ENCODE measurements at regions not wholly inside any gene's neighbourhood (a gene's known extent, or its start where the extent isn't known, plus 50 kb on each side); places are given as distances from the start of the nearest gene placed in this dataset.

GRCh38 chr5:63213256-63213655 is 634.6 kb downstream of the LRRC70 start:
- TF ChIP-seq CTCF (IDR thresholded peaks at IDR 0.05), result no peak
- no peaks in the 10 kb centered on the region for H3K36me3 ChIP-seq (replicated peaks in 1 of 2; ENCODE audit: control insufficient read depth in 1 of 2, insufficient read depth in 2 of 2, low read length in 2 of 2)
- Mint-ChIP-seq H3K27ac (no peak overlapping the region), H3K4me1 (no peaks in the 10 kb centered on the region), H3K9me3 (peaks cover 0 to 8% (median 4%) of the 10 kb centered on the region in 7 donors), H3K4me3 (no peak overlapping the region), H3K36me3 (no peaks in the 10 kb centered on the region), H3K27me3 (ENCODE audit: low read depth in 3 of 3) (peaks cover 0 to 3% (median 2%) of the 10 kb centered on the region in 3 donors)
- WGBS (ENCODE audit: insufficient coverage), result no CpG with 5 or more reads among the region's 2 CpGs
- H3K4me2 ChIP-seq (replicated peaks; ENCODE audit: extremely low read depth, low read length, poor library complexity, severe bottlenecking), result no peak overlapping the region
- H2AFZ ChIP-seq (ENCODE audit: insufficient read depth, low read depth, low read length, poor library complexity, severe bottlenecking), result no peak overlapping the region
- H3K4me3 ChIP-seq (replicated peaks in 1 of 3; ENCODE audit: low read depth in 2 of 3, low read length in 3 of 3), result no peak overlapping the region
- DNase-seq, result no peak
- no peak overlapping the region for H3K27ac ChIP-seq (ENCODE audit: low read depth in 1 of 2, low read length in 2 of 2)
- H3K9me3 ChIP-seq (replicated peaks in 1 of 2; ENCODE audit: control insufficient read depth in 1 of 2, insufficient read depth in 1 of 2, low read length in 2 of 2), result peaks cover 0 to 2% of the 10 kb centered on the region in 2 donors
- H4K20me1 ChIP-seq (ENCODE audit: insufficient read depth, low read length), result no peaks in the 10 kb centered on the region
- no peak overlapping the region for H3K9ac ChIP-seq (ENCODE audit: insufficient read depth, low read length, poor library complexity, severe bottlenecking)
- H3K4me1 ChIP-seq (ENCODE audit: control insufficient read depth in 1 of 2, insufficient read depth in 2 of 2, low read length in 2 of 2), result no peaks in the 10 kb centered on the region
- no peaks in the 10 kb centered on the region for H3K27me3 ChIP-seq (ENCODE audit: control insufficient read depth in 2 of 2, insufficient read depth in 2 of 2, low read length in 2 of 2)
- intact Hi-C loops (cut with micrococcal nuclease), result no loop called here
- no peaks in the 10 kb centered on the region for H3K79me2 ChIP-seq (ENCODE audit: insufficient read depth, low read length)

GRCh38 chr5:63211448-63212132 is 633.0 kb downstream of the LRRC70 start:
- no peak for TF ChIP-seq CTCF (IDR thresholded peaks at IDR 0.05)
- H3K36me3 ChIP-seq (replicated peaks in 1 of 2; ENCODE audit: control insufficient read depth in 1 of 2, insufficient read depth in 2 of 2, low read length in 2 of 2), result no peaks in the 10 kb centered on the region
- Mint-ChIP-seq H3K27ac (no peak overlapping the region), H3K27me3 (ENCODE audit: low read depth in 3 of 3) (peaks cover 0 to 3% (median 2%) of the 10 kb centered on the region in 3 donors), H3K36me3 (no peaks in the 10 kb centered on the region), H3K9me3 (peaks cover 0 to 8% (median 4%) of the 10 kb centered on the region in 7 donors), H3K4me3 (no peak overlapping the region), H3K4me1 (no peaks in the 10 kb centered on the region)
- H3K4me1 ChIP-seq (ENCODE audit: control insufficient read depth in 1 of 2, insufficient read depth in 2 of 2, low read length in 2 of 2), result no peaks in the 10 kb centered on the region
- H3K27me3 ChIP-seq (ENCODE audit: control insufficient read depth in 2 of 2, insufficient read depth in 2 of 2, low read length in 2 of 2), result no peaks in the 10 kb centered on the region
- H3K9me3 ChIP-seq (replicated peaks in 1 of 2; ENCODE audit: control insufficient read depth in 1 of 2, insufficient read depth in 1 of 2, low read length in 2 of 2), result peaks cover 0 to 2% of the 10 kb centered on the region in 2 donors
- no peak overlapping the region for H3K4me3 ChIP-seq (replicated peaks in 1 of 3; ENCODE audit: low read depth in 2 of 3, low read length in 3 of 3)
- 80% methylated on average over 2 of the region's 2 CpGs for WGBS (ENCODE audit: insufficient coverage)
- H3K4me2 ChIP-seq (replicated peaks; ENCODE audit: extremely low read depth, low read length, poor library complexity, severe bottlenecking), result no peak overlapping the region
- no peaks in the 10 kb centered on the region for H4K20me1 ChIP-seq (ENCODE audit: insufficient read depth, low read length)
- no peak overlapping the region for H3K27ac ChIP-seq (ENCODE audit: low read depth in 1 of 2, low read length in 2 of 2)
- no peaks in the 10 kb centered on the region for H3K79me2 ChIP-seq (ENCODE audit: insufficient read depth, low read length)
- no peak overlapping the region for H2AFZ ChIP-seq (ENCODE audit: insufficient read depth, low read depth, low read length, poor library complexity, severe bottlenecking)
- intact Hi-C loops (cut with micrococcal nuclease), result no loop called here
- DNase-seq, result no peak
- H3K9ac ChIP-seq (ENCODE audit: insufficient read depth, low read length, poor library complexity, severe bottlenecking), result no peak overlapping the region

Data from CD14-positive monocyte (primary cell).